Fibroblast of mammary gland (primary cell): ENCODE measurements at regions not wholly inside any gene's neighbourhood (a gene's known extent, or its start where the extent isn't known, plus 50 kb on each side); places are given as distances from the start of the nearest gene placed in this dataset.

ENCODE experiments used
- DNase-seq: peaks from one replicate; pipeline ENCODE4 v3.0.0-alpha.2; 2010; ENCODE audit warnings: low read depth
- H3K4me3 ChIP-seq: 2 replicates; pipeline ENCODE4 v1.5.1; 2011; ENCODE audit warnings: low read depth, mild to moderate bottlenecking, low read length, moderate library complexity; ENCODE audit not compliant: control insufficient read depth
- CTCF ChIP-seq: conservative IDR thresholded peaks from 2 replicates; pipeline ENCODE4 v1.5.1; 2011; ENCODE audit warnings: low read depth, low read length, inconsistent platforms; ENCODE audit not compliant: control insufficient read depth, insufficient read depth

GRCh38 chr3:76242886-76243753, 457.8 kb upstream of the ZNF717 start:
- no peak for TF ChIP-seq CTCF
- DNase-seq = no peak

GRCh38 chr3:76245073-76245472, 459.7 kb upstream of the ZNF717 start:
- no peak for DNase-seq
- H3K4me3 ChIP-seq = no peak overlapping the region
- TF ChIP-seq CTCF = no peak

More at GRCh38 chr3:76242886-76243753, 457.8 kb upstream of the ZNF717 start:
- no peak overlapping the region for H3K4me3 ChIP-seq

- no peak for DNase-seq
- TF ChIP-seq CTCF = no peak
These were observed 460.3 kb upstream of the ZNF717 start for GRCh38 chr3:76245622-76246021.

GRCh38 chr3:76264496-76264895, 479.1 kb upstream of the ZNF717 start:
- no peak overlapping the region for H3K4me3 ChIP-seq
- DNase-seq = no peak
- TF ChIP-seq CTCF = no peak

More at GRCh38 chr3:76245622-76246021, 460.3 kb upstream of the ZNF717 start:
- H3K4me3 ChIP-seq = no peak overlapping the region

- H3K4me3 ChIP-seq = no peak overlapping the region
- TF ChIP-seq CTCF = no peak
- DNase-seq = no peak
These were observed 479.6 kb upstream of the ZNF717 start for GRCh38 chr3:76264911-76265310.

GRCh38 chr3:76266511-76266910, 481.2 kb upstream of the ZNF717 start:
- no peak overlapping the region for H3K4me3 ChIP-seq
- no peak for TF ChIP-seq CTCF
- no peak for DNase-seq
